GM23338 (cell line): ENCODE measurements at regions not wholly inside any gene's neighbourhood (a gene's known extent, or its start where the extent isn't known, plus 50 kb on each side); places are given as distances from the start of the nearest gene placed in this dataset.

Experiments
- CREB1 ChIP-seq: fragments of 250-450 bp; sonication (Bioruptor Pico); IDR thresholded peaks from 2 replicates; pipeline ENCODE4 v1.5.0; 2020; ENCODE audit warnings: low read depth, mild to moderate bottlenecking, moderate library complexity
- CTCF ChIP-seq, 2 experiments: fragments of 200-600 bp in 1 of 2; sonication (generic) in 1 of 2; conservative IDR thresholded peaks; 2 replicates each; pipeline versions ENCODE4 v1.5.1 to v1.6.1; 2016 to 2017; ENCODE audit warnings: antibody characterized with exemption in 2 of 2, low read depth in 2 of 2, mild to moderate bottlenecking in 2 of 2, moderate library complexity in 1 of 2
- EZH2 ChIP-seq: fragments of 200-600 bp; sonication (generic); IDR thresholded peaks from one replicate; pipeline ENCODE4 v1.8.0; 2017; ENCODE audit warnings: antibody characterized with exemption, mild to moderate bottlenecking, low read depth; ENCODE audit not compliant: unreplicated experiment
- EZH2phosphoT487 ChIP-seq: fragments of 200-600 bp; sonication (generic); IDR thresholded peaks from one replicate; pipeline ENCODE4 v1.8.1; 2018; ENCODE audit warnings: antibody characterized with exemption; ENCODE audit not compliant: unreplicated experiment
- NANOG ChIP-seq: IDR thresholded peaks from 2 replicates; pipeline ENCODE4 v1.6.1; 2016; ENCODE audit warnings: antibody characterized with exemption, borderline replicate concordance
- POLR2AphosphoS5 ChIP-seq: IDR thresholded peaks from 2 replicates; pipeline ENCODE4 v1.6.1; 2016; ENCODE audit warnings: antibody characterized with exemption, low read depth
- REST ChIP-seq: IDR thresholded peaks from one replicate; pipeline ENCODE4 v1.6.1; 2018; ENCODE audit warnings: antibody characterized with exemption; ENCODE audit not compliant: unreplicated experiment
- STAT1 ChIP-seq: IDR thresholded peaks from one replicate; pipeline ENCODE4 v1.6.1; 2016; ENCODE audit warnings: antibody characterized with exemption; ENCODE audit not compliant: unreplicated experiment
- ZNF331 ChIP-seq: fragments of 250-450 bp; sonication (Bioruptor Pico); IDR thresholded peaks from 2 replicates; pipeline ENCODE4 v1.5.0; 2020; ENCODE audit warnings: low read depth, mild to moderate bottlenecking, moderate library complexity
- ZNF462 ChIP-seq: fragments of 250-450 bp; sonication (Bioruptor Pico); IDR thresholded peaks from 2 replicates; pipeline ENCODE4 v1.5.0; 2020; ENCODE audit warnings: mild to moderate bottlenecking, moderate library complexity
- TF ChIP-seq, protein P1 (sequence below): IDR thresholded peaks from 2 replicates; pipeline ENCODE4 v1.6.1; 2016; ENCODE audit warnings: antibody characterized with exemption

DNA sequence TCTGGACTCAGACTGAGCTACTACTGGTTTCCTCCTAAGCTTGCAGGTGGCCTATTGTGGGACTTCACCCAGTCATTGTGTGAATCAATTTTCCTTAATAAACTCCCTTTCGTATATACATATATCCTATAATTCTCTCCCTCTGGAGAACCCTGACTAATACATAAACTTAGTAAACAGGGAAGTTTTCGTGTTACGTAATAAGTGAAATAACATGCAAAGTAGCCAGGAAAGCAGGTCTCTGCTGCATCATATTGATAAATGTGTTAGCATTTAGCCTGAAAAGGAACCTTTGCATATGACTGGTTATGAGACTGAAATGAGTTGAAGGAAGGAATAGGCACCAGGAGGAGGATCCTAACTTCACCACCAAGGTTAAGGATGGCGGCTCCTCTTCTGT, 527.2 kb upstream of the FAM98A start:
- TF ChIP-seq CTCF (conservative IDR thresholded peaks at IDR 0.05; ENCODE audit: low read depth in 2 of 2): no peak
- TF ChIP-seq REST: no peak
- TF ChIP-seq EZH2: no peak
- TF ChIP-seq ZNF331 (CRISPR knock-in tag): no peak
- TF ChIP-seq EZH2phosphoT487: no peak
- no peak for TF ChIP-seq POLR2AphosphoS5
- TF ChIP-seq ZNF462 (CRISPR knock-in tag): no peak
- TF ChIP-seq CREB1 (CRISPR knock-in tag): no peak
- TF ChIP-seq, protein P1, sequence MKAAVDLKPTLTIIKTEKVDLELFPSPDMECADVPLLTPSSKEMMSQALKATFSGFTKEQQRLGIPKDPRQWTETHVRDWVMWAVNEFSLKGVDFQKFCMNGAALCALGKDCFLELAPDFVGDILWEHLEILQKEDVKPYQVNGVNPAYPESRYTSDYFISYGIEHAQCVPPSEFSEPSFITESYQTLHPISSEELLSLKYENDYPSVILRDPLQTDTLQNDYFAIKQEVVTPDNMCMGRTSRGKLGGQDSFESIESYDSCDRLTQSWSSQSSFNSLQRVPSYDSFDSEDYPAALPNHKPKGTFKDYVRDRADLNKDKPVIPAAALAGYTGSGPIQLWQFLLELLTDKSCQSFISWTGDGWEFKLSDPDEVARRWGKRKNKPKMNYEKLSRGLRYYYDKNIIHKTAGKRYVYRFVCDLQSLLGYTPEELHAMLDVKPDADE: no peak
- no peak for TF ChIP-seq NANOG
- no peak for TF ChIP-seq STAT1
